K562 (cell line): ENCODE measurements at regions not wholly inside any gene's neighbourhood (a gene's known extent, or its start where the extent isn't known, plus 50 kb on each side); places are given as distances from the start of the nearest gene placed in this dataset.

ENCODE experiments used
- CC2D1A ChIP-seq: fragments of 450-650 bp; IDR thresholded peaks from 2 replicates; pipeline ENCODE4 v1.6.1; 2017; ENCODE audit warnings: mild to moderate bottlenecking
- ETV5 ChIP-seq: sonication (generic); formaldehyde crosslinking; IDR thresholded peaks from 2 replicates; pipeline ENCODE4 v1.4.0; 2020; ENCODE audit warnings: low read depth, mild to moderate bottlenecking, missing genetic modification reagents
- KLF13 ChIP-seq: fragments of 450-650 bp; IDR thresholded peaks from 2 replicates; pipeline ENCODE4 v1.6.1; 2016; ENCODE audit warnings: missing genetic modification characterization, low read depth, mild to moderate bottlenecking, missing compliant biosample characterization, moderate library complexity, borderline replicate concordance
- ZNF41 ChIP-seq: fragments of 250-450 bp; sonication (Bioruptor Pico); conservative IDR thresholded peaks from 2 replicates; pipeline ENCODE4 v1.4.0; 2020; ENCODE audit warnings: mild to moderate bottlenecking
- TF ChIP-seq, protein P1 (sequence below): fragments of 450-650 bp; IDR thresholded peaks from 2 replicates; pipeline ENCODE4 v1.6.1; 2016; ENCODE audit warnings: low read depth
- TF ChIP-seq, protein P2 (sequence below): IDR thresholded peaks from 3 replicates; pipeline ENCODE4 v1.6.1; 2011; ENCODE audit warnings: borderline replicate concordance, mild to moderate bottlenecking; ENCODE audit not compliant: insufficient read length, insufficient read depth
- TF ChIP-seq, protein P3 (sequence below): sonication (generic); formaldehyde crosslinking; IDR thresholded peaks from 2 replicates; pipeline ENCODE4 v1.8.0; 2022; ENCODE audit warnings: mild to moderate bottlenecking, missing genetic modification reagents
- TF ChIP-seq, protein P4 (sequence below): fragments of 250-450 bp; sonication (Bioruptor Pico); IDR thresholded peaks from 2 replicates; pipeline ENCODE4 v1.5.0; 2020; ENCODE audit warnings: mild to moderate bottlenecking, borderline replicate concordance

DNA sequence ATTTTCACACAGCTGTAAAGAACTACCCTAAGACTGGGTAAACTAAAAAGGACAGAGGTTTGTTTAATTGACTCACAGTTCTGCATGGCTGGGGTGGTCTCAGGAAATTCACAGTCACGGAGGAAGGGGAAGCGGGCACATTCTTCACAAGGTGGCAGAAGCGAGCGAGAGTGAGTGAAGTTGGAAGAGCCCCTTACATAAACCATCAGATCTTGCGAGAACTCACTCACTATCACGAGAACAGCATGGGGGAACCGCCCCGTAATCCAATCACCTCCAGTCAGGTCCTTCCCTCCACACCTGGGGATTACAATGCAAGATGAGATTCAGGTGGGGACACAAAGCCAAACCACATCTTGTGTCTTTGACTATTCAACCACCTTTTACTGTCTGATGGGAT, 700.5 kb downstream of the TENT5A start (continued):
- TF ChIP-seq, protein P1, sequence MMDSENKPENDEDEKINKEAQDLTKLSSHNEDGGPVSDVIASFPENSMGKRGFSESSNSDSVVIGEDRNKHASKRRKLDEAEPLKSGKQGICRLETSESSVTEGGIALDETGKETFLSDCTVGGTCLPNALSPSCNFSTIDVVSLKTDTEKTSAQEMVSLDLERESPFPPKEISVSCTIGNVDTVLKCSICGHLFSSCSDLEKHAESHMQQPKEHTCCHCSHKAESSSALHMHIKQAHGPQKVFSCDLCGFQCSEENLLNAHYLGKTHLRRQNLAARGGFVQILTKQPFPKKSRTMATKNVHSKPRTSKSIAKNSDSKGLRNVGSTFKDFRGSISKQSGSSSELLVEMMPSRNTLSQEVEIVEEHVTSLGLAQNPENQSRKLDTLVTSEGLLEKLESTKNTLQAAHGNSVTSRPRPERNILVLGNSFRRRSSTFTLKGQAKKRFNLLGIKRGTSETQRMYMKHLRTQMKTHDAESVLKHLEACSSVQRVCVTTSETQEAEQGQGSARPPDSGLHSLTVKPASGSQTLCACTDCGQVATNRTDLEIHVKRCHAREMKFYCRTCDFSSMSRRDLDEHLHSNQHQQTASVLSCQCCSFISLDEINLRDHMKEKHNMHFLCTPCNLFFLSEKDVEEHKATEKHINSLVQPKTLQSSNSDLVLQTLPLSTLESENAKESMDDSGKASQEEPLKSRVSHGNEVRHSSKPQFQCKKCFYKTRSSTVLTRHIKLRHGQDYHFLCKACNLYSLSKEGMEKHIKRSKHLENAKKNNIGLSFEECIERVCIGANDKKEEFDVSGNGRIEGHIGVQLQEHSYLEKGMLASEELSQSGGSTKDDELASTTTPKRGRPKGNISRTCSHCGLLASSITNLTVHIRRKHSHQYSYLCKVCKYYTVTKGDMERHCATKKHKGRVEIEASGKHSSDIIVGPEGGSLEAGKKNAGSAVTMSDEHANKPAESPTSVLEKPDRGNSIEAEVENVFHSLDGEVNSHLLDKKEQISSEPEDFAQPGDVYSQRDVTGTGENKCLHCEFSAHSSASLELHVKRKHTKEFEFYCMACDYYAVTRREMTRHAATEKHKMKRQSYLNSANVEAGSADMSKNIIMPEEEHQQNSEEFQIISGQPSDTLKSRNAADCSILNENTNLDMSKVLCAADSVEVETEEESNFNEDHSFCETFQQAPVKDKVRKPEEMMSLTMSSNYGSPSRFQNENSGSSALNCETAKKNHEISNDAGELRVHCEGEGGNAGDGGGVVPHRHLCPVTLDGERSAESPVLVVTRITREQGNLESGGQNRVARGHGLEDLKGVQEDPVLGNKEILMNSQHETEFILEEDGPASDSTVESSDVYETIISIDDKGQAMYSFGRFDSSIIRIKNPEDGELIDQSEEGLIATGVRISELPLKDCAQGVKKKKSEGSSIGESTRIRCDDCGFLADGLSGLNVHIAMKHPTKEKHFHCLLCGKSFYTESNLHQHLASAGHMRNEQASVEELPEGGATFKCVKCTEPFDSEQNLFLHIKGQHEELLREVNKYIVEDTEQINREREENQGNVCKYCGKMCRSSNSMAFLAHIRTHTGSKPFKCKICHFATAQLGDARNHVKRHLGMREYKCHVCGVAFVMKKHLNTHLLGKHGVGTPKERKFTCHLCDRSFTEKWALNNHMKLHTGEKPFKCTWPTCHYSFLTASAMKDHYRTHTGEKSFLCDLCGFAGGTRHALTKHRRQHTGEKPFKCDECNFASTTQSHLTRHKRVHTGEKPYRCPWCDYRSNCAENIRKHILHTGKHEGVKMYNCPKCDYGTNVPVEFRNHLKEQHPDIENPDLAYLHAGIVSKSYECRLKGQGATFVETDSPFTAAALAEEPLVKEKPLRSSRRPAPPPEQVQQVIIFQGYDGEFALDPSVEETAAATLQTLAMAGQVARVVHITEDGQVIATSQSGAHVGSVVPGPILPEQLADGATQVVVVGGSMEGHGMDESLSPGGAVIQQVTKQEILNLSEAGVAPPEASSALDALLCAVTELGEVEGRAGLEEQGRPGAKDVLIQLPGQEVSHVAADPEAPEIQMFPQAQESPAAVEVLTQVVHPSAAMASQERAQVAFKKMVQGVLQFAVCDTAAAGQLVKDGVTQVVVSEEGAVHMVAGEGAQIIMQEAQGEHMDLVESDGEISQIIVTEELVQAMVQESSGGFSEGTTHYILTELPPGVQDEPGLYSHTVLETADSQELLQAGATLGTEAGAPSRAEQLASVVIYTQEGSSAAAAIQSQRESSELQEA = no peak
- TF ChIP-seq, protein P2, sequence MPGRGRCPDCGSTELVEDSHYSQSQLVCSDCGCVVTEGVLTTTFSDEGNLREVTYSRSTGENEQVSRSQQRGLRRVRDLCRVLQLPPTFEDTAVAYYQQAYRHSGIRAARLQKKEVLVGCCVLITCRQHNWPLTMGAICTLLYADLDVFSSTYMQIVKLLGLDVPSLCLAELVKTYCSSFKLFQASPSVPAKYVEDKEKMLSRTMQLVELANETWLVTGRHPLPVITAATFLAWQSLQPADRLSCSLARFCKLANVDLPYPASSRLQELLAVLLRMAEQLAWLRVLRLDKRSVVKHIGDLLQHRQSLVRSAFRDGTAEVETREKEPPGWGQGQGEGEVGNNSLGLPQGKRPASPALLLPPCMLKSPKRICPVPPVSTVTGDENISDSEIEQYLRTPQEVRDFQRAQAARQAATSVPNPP = no peak
- TF ChIP-seq KLF13 (tag) (no peak), ETV5 (no peak), CC2D1A (no peak), ZNF41 (CRISPR knock-in tag) (no peak)
- TF ChIP-seq, protein P3, sequence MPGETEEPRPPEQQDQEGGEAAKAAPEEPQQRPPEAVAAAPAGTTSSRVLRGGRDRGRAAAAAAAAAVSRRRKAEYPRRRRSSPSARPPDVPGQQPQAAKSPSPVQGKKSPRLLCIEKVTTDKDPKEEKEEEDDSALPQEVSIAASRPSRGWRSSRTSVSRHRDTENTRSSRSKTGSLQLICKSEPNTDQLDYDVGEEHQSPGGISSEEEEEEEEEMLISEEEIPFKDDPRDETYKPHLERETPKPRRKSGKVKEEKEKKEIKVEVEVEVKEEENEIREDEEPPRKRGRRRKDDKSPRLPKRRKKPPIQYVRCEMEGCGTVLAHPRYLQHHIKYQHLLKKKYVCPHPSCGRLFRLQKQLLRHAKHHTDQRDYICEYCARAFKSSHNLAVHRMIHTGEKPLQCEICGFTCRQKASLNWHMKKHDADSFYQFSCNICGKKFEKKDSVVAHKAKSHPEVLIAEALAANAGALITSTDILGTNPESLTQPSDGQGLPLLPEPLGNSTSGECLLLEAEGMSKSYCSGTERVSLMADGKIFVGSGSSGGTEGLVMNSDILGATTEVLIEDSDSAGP = no peak
- TF ChIP-seq, protein P4, sequence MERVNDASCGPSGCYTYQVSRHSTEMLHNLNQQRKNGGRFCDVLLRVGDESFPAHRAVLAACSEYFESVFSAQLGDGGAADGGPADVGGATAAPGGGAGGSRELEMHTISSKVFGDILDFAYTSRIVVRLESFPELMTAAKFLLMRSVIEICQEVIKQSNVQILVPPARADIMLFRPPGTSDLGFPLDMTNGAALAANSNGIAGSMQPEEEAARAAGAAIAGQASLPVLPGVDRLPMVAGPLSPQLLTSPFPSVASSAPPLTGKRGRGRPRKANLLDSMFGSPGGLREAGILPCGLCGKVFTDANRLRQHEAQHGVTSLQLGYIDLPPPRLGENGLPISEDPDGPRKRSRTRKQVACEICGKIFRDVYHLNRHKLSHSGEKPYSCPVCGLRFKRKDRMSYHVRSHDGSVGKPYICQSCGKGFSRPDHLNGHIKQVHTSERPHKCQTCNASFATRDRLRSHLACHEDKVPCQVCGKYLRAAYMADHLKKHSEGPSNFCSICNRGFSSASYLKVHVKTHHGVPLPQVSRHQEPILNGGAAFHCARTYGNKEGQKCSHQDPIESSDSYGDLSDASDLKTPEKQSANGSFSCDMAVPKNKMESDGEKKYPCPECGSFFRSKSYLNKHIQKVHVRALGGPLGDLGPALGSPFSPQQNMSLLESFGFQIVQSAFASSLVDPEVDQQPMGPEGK (CRISPR knock-in tag) = no peak
